Choroid plexus epithelial cell (primary cell): ENCODE measurements at regions not wholly inside any gene's neighbourhood (a gene's known extent, or its start where the extent isn't known, plus 50 kb on each side); places are given as distances from the start of the nearest gene placed in this dataset.
"Not testable (repeated sequence)": the region's sequence is repeated elsewhere in the genome, so short reads cannot be mapped to it uniquely, and the experiment has no call there.

Source experiments
- DNase-seq: peaks from one replicate; pipeline ENCODE4 v3.0.0-alpha.2; 2010; ENCODE audit warnings: low read depth
- H3K4me3 ChIP-seq: 2 replicates; pipeline ENCODE4 v1.5.1; 2011; ENCODE audit warnings: low read depth, mild to moderate bottlenecking, control low read depth, low read length, moderate library complexity
- CTCF ChIP-seq: conservative IDR thresholded peaks from 2 replicates; pipeline ENCODE4 v1.5.1; 2011; ENCODE audit warnings: low read depth, mild to moderate bottlenecking, control low read depth, inconsistent platforms, low read length, moderate library complexity

- no peak for DNase-seq
- no peak for TF ChIP-seq CTCF
Observed at GRCh38 chr10:84589526-84590205, 261.3 kb downstream of the CCSER2 start.

GRCh38 chr10:84590327-84591193, 262.2 kb downstream of the CCSER2 start:
- no peak overlapping the region for H3K4me3 ChIP-seq
- DNase-seq: no peak
- TF ChIP-seq CTCF: no peak

More at GRCh38 chr10:84589526-84590205, 261.3 kb downstream of the CCSER2 start:
- H3K4me3 ChIP-seq: no peak overlapping the region

GRCh38 chr10:84593506-84593905, 265.1 kb downstream of the CCSER2 start:
- no peak for DNase-seq
- no peak for TF ChIP-seq CTCF
- H3K4me3 ChIP-seq: no peak overlapping the region

- H3K4me3 ChIP-seq: no peak overlapping the region
- no peak for TF ChIP-seq CTCF
- no peak for DNase-seq
Observed at GRCh38 chr10:84596585-84596984, 268.2 kb downstream of the CCSER2 start.

- DNase-seq: no peak
- peak; percentile 15 for TF ChIP-seq CTCF
- H3K4me3 ChIP-seq: no peak overlapping the region
Observed at GRCh38 chr10:84599254-84599653, 270.9 kb downstream of the CCSER2 start.

- no peak for TF ChIP-seq CTCF
- DNase-seq: no peak
- no peak overlapping the region for H3K4me3 ChIP-seq
Observed at GRCh38 chr10:84600947-84601346, 272.6 kb downstream of the CCSER2 start.

- H3K4me3 ChIP-seq, DNase-seq: not testable (repeated sequence)
Observed at GRCh38 chr10:84602543-84602942, 274.2 kb downstream of the CCSER2 start.
